Caco-2 (cell line): ENCODE measurements at regions not wholly inside any gene's neighbourhood (a gene's known extent, or its start where the extent isn't known, plus 50 kb on each side); places are given as distances from the start of the nearest gene placed in this dataset.

Experiments
- BruUV-seq: library from RNA; stranded (reverse); fragments of 400-500 nt; replicated peaks from 2 replicates; lab custom pipeline; 2021; lab: Mats Ljungman, UMichigan
- CTCF ChIA-PET: fragments of 300-600 bp; sonication (Branson Sonifier 250); formaldehyde crosslinking; loops from one replicate; lab custom pipeline; 2022; ENCODE audit warnings: antibody characterized with exemption; lab: Charles Lee
- POLR2A ChIA-PET: fragments of 300-600 bp; sonication (Branson Sonifier 250); formaldehyde crosslinking; loops from one replicate; lab custom pipeline; 2022; ENCODE audit warnings: antibody characterized with exemption; lab: Charles Lee
- DNase-seq, 2 experiments: peaks; one replicate each; pipeline versions ENCODE4 v3.0.0 to v3.0.0-alpha.2; 2020 to 2022
- H3K27me3 ChIP-seq: replicated peaks from 2 replicates; pipeline ENCODE4 v1.6.0; 2011; ENCODE audit warnings: low read length; ENCODE audit not compliant: control insufficient read depth, insufficient read depth
- H3K36me3 ChIP-seq: 2 replicates; pipeline ENCODE4 v1.5.1; 2011; ENCODE audit warnings: low read length; ENCODE audit not compliant: control insufficient read depth, insufficient read depth
- H3K4me1 ChIP-seq: fragments of 250-450 bp; sonication (Bioruptor Pico); 2 replicates; pipeline ENCODE4 v1.5.1; 2020; ENCODE audit warnings: mild to moderate bottlenecking
- H3K4me3 ChIP-seq: 2 replicates; pipeline ENCODE4 v1.5.1; 2011; ENCODE audit warnings: low read depth, mild to moderate bottlenecking, control low read depth, low read length
- H3K9me3 ChIP-seq: fragments of 250-450 bp; sonication (Bioruptor Pico); 2 replicates; pipeline ENCODE4 v1.5.1; 2020; ENCODE audit warnings: mild to moderate bottlenecking, moderate library complexity
- H3K27ac Mint-ChIP-seq: one replicate; pipeline ENCODE4 v1.8.0; 2022; ENCODE audit warnings: mixed read lengths; ENCODE audit not compliant: unreplicated experiment
- H3K27me3 Mint-ChIP-seq: one replicate; pipeline ENCODE4 v1.8.0; 2022; ENCODE audit warnings: mixed read lengths; ENCODE audit not compliant: insufficient read depth, unreplicated experiment
- H3K36me3 Mint-ChIP-seq: one replicate; pipeline ENCODE4 v1.8.0; 2022; ENCODE audit warnings: mild to moderate bottlenecking, mixed read lengths; ENCODE audit not compliant: insufficient read depth, unreplicated experiment
- H3K4me1 Mint-ChIP-seq: one replicate; pipeline ENCODE4 v1.8.0; 2022; ENCODE audit warnings: low read depth, mixed read lengths; ENCODE audit not compliant: unreplicated experiment
- H3K4me3 Mint-ChIP-seq: one replicate; pipeline ENCODE4 v1.8.0; 2022; ENCODE audit warnings: mild to moderate bottlenecking, moderate library complexity, mixed read lengths; ENCODE audit not compliant: unreplicated experiment
- H3K9me3 Mint-ChIP-seq: one replicate; pipeline ENCODE4 v1.8.0; 2022; ENCODE audit warnings: mixed read lengths; ENCODE audit not compliant: unreplicated experiment
- intact Hi-C: fragments of 100-400 bp; cut with micrococcal nuclease; formaldehyde crosslinking; loops from one replicate; pipeline ENCODE4 v1.10.0; 2022; ENCODE audit not compliant: unreplicated experiment
- TF ChIP-seq, protein P1 (sequence below), 2 experiments: fragments of 200-600 bp in 1 of 2; IDR thresholded peaks; 1 replicate in 1 of 2; 2 replicates in 1 of 2; pipeline versions ENCODE4 v1.5.1 to v1.8.0; 2011 to 2022; ENCODE audit warnings: antibody characterized with exemption in 1 of 2, control low read depth in 1 of 2, inconsistent platforms in 1 of 2, low read depth in 1 of 2, low read length in 1 of 2, mild to moderate bottlenecking in 1 of 2, moderate library complexity in 1 of 2; ENCODE audit not compliant: insufficient read depth in 1 of 2, severe bottlenecking in 1 of 2, unreplicated experiment in 1 of 2

DNA sequence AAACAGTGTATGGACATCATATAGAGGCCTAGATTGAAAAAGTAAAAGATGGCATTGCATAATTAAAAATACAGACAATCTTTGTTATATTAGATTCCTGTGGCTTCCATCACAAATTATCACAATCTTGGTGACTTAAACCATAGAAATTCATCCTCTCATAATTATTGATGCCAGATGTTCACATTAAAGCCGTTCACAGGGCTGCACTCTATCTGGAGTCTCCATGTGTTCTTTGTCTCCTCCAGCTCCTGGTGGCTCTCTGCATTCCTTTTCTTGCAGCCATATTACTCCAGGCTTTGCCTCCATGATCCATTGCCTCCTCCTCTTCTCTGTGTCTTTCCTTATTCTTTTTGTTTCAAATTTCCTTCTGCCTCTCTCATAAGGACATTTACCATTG is 875.7 kb upstream of the USP15 start:
- peaks cover 3% of the 10 kb centered on the region for H3K27me3 Mint-ChIP-seq
- no peak for DNase-seq
- no peak overlapping the region for H3K4me3 Mint-ChIP-seq
- H3K4me1 Mint-ChIP-seq = no peaks in the 10 kb centered on the region
- H3K27ac Mint-ChIP-seq = no peak overlapping the region
- no TSS peak for BruUV-seq
- ChIA-PET POLR2A (no interaction called here), CTCF (no interaction called here)
- H3K36me3 Mint-ChIP-seq = no peaks in the 10 kb centered on the region
- intact Hi-C loops = no loop called here
- Histone ChIP-seq H3K36me3 (no peaks in the 10 kb centered on the region), H3K9me3 (no peaks in the 10 kb centered on the region), H3K4me3 (no peak overlapping the region), H3K4me1 (no peaks in the 10 kb centered on the region), H3K27me3 (no peaks in the 10 kb centered on the region)
- H3K9me3 Mint-ChIP-seq = peaks cover 24% of the 10 kb centered on the region
- TF ChIP-seq, protein P1, sequence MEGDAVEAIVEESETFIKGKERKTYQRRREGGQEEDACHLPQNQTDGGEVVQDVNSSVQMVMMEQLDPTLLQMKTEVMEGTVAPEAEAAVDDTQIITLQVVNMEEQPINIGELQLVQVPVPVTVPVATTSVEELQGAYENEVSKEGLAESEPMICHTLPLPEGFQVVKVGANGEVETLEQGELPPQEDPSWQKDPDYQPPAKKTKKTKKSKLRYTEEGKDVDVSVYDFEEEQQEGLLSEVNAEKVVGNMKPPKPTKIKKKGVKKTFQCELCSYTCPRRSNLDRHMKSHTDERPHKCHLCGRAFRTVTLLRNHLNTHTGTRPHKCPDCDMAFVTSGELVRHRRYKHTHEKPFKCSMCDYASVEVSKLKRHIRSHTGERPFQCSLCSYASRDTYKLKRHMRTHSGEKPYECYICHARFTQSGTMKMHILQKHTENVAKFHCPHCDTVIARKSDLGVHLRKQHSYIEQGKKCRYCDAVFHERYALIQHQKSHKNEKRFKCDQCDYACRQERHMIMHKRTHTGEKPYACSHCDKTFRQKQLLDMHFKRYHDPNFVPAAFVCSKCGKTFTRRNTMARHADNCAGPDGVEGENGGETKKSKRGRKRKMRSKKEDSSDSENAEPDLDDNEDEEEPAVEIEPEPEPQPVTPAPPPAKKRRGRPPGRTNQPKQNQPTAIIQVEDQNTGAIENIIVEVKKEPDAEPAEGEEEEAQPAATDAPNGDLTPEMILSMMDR (IDR thresholded peaks at IDR 0.05; ENCODE audit: insufficient read depth in 1 of 2, low read depth in 1 of 2, low read length in 1 of 2, severe bottlenecking in 1 of 2, unreplicated experiment in 1 of 2) = no peak

DNA sequence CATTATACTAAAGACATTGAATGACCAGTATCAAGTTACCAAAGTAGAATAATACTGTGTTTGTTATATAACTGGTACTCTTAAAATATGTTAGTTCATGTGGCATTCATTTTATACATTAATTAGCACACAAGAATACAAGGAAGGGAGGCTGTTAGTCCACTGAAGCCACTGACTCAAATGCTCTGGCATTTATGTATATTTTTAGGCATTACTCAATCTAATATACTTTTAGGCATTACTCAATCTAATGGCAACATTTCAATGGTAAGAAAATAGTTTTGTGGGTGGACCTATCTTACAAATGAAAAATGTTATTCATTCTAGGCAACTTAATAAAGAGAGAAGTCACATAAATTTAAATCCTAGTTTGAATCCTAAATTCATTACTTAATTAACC is 874.4 kb upstream of the USP15 start:
- no peak overlapping the region for H3K4me3 Mint-ChIP-seq
- POLR2A ChIA-PET = no interaction called here
- H3K27me3 Mint-ChIP-seq = peaks cover 3% of the 10 kb centered on the region
- intact Hi-C loops = no loop called here
- CTCF ChIA-PET = no interaction called here
- Histone ChIP-seq H3K9me3 (no peaks in the 10 kb centered on the region), H3K27me3 (no peaks in the 10 kb centered on the region), H3K36me3 (no peaks in the 10 kb centered on the region), H3K4me1 (no peaks in the 10 kb centered on the region), H3K4me3 (no peak overlapping the region)
- no peak overlapping the region for H3K27ac Mint-ChIP-seq
- no peaks in the 10 kb centered on the region for H3K36me3 Mint-ChIP-seq
- H3K9me3 Mint-ChIP-seq = peaks cover 27% of the 10 kb centered on the region
- no peaks in the 10 kb centered on the region for H3K4me1 Mint-ChIP-seq
- DNase-seq = no peak
- BruUV-seq = no TSS peak
- TF ChIP-seq, protein P1 (IDR thresholded peaks at IDR 0.05; ENCODE audit: insufficient read depth in 1 of 2, low read depth in 1 of 2, low read length in 1 of 2, severe bottlenecking in 1 of 2, unreplicated experiment in 1 of 2) = no peak

DNA sequence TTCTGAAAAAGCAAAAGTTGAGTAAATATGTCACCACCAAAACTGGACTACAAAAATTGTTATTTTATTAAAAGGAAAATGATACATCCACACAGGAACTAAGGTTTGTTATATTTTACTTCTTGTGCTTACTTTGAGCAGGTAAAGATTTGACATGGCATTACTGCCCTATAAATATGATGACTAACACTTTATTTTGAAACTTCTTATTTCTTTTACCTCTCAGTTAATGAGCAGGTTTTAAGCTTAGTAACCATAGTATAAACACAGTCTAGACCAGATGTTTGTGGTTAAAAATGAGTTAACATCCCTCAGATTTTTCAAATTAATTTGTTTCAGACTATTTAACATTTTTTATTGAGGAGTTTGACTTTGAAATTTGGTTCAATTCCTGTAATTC is 862.5 kb upstream of the USP15 start:
- Histone ChIP-seq H3K36me3 (no peaks in the 10 kb centered on the region), H3K27me3 (no peaks in the 10 kb centered on the region), H3K9me3 (no peaks in the 10 kb centered on the region), H3K4me1 (no peaks in the 10 kb centered on the region), H3K4me3 (no peak overlapping the region)
- Mint-ChIP-seq H3K9me3 (peaks cover 10% of the 10 kb centered on the region), H3K4me1 (no peaks in the 10 kb centered on the region), H3K36me3 (no peaks in the 10 kb centered on the region), H3K27me3 (no peaks in the 10 kb centered on the region), H3K4me3 (no peak overlapping the region), H3K27ac (no peak overlapping the region)
- TF ChIP-seq, protein P1 (IDR thresholded peaks at IDR 0.05; ENCODE audit: insufficient read depth in 1 of 2, low read depth in 1 of 2, low read length in 1 of 2, severe bottlenecking in 1 of 2, unreplicated experiment in 1 of 2) = no peak
- ChIA-PET POLR2A (no interaction called here), CTCF (no interaction called here)
- no TSS peak for BruUV-seq
- no peak for DNase-seq
- intact Hi-C loops = no loop called here
